Activated T-helper 1 cell treated with anti-CD3 and anti-CD28 coated beads, Interleukin-12 subunit alpha, Interleukin-12 subunit beta, Interleukin-2, Interleukin-4 antibody, amounts not matched to agents 30 ng/mL and 10 ng/mL and 1 ng/mL, durations not matched to agents 14 hours and 24 hours and 36 hours (primary cell): ENCODE measurements at regions not wholly inside any gene's neighbourhood (a gene's known extent, or its start where the extent isn't known, plus 50 kb on each side); places are given as distances from the start of the nearest gene placed in this dataset.

Experiments
- DNase-seq: peaks from one replicate; pipeline ENCODE4 v3.0.0; 2021; ENCODE audit warnings: low spot score
- H3K27ac Mint-ChIP-seq: one replicate; pipeline ENCODE4 v1.8.0; 2021; ENCODE audit warnings: mild to moderate bottlenecking, mixed read lengths
- H3K27me3 Mint-ChIP-seq: one replicate; pipeline ENCODE4 v1.8.0; 2022; ENCODE audit warnings: mild to moderate bottlenecking, moderate library complexity, mixed read lengths; ENCODE audit not compliant: insufficient read depth
- H3K36me3 Mint-ChIP-seq: one replicate; pipeline ENCODE4 v1.8.0; 2021; ENCODE audit warnings: low read depth, mixed read lengths
- H3K4me1 Mint-ChIP-seq: one replicate; pipeline ENCODE4 v1.8.0; 2021; ENCODE audit warnings: low read depth, mixed read lengths
- H3K4me3 Mint-ChIP-seq: one replicate; pipeline ENCODE4 v1.8.0; 2021; ENCODE audit warnings: mild to moderate bottlenecking, moderate library complexity, mixed read lengths
- H3K9me3 Mint-ChIP-seq: one replicate; pipeline ENCODE4 v1.8.0; 2021; ENCODE audit warnings: mixed read lengths
- intact Hi-C: fragments of 100-400 bp; cut with micrococcal nuclease; formaldehyde crosslinking; loops from one replicate; pipeline ENCODE4 v1.15.1; 2024

DNA sequence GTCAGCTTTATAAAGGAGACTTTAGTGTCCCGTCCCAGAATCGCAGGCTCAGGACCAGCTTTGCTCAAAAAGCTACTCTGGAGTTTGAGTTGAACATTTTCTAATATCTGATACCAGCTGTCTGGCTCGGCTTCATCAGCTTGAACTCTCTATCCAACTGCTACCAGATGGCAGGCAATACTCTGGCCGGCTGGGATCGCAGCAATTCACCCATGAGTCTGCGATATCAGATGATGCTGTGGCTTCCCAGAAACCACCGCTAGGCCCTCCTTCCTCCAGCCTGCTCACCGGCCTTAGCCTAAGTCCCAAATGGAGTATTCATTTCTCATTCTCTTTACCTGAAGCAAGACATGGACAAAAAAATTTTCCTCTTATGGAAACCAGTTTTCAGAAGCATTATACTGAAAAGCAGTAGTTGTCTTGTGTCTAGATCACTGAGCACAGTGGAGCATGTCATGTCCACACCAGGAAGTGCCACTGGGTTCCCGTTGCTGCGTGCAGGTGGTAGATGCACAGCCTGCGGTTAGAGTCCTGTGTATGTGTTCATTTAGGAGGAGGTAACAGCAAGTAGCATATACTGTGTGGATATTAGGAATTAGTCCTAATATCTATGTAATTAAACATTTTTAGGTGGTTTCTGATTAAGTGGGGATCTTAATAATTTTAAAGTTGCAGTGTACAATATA is 162.0 kb upstream of the SOX11 start:
- no peaks in the 10 kb centered on the region for H3K36me3 Mint-ChIP-seq
- no peaks in the 10 kb centered on the region for H3K27me3 Mint-ChIP-seq
- H3K4me3 Mint-ChIP-seq = no peak overlapping the region

GRCh38 chr2:5535301-5535700 is 156.9 kb upstream of the SOX11 start:
- intact Hi-C loops = no loop called here
- DNase-seq = no peak
- Mint-ChIP-seq H3K4me3 (no peak overlapping the region), H3K27me3 (no peaks in the 10 kb centered on the region), H3K4me1 (no peaks in the 10 kb centered on the region), H3K9me3 (no peaks in the 10 kb centered on the region), H3K27ac (no peak overlapping the region), H3K36me3 (no peaks in the 10 kb centered on the region)

More for the DNA sequence above, 162.0 kb upstream of the SOX11 start:
- H3K9me3 Mint-ChIP-seq = peaks cover 4% of the 10 kb centered on the region
- no peak for DNase-seq
- intact Hi-C loops = no loop called here
- no peaks in the 10 kb centered on the region for H3K4me1 Mint-ChIP-seq
- no peak overlapping the region for H3K27ac Mint-ChIP-seq

GRCh38 chr2:5537180-5537688 is 154.9 kb upstream of the SOX11 start:
- H3K36me3 Mint-ChIP-seq = no peaks in the 10 kb centered on the region
- H3K4me1 Mint-ChIP-seq = no peaks in the 10 kb centered on the region
- H3K9me3 Mint-ChIP-seq = no peaks in the 10 kb centered on the region
- H3K4me3 Mint-ChIP-seq = no peak overlapping the region
- H3K27ac Mint-ChIP-seq = no peak overlapping the region
- DNase-seq = no peak
- intact Hi-C loops = no loop called here
- no peaks in the 10 kb centered on the region for H3K27me3 Mint-ChIP-seq

GRCh38 chr2:5538313-5538712 is 153.9 kb upstream of the SOX11 start:
- no peaks in the 10 kb centered on the region for H3K36me3 Mint-ChIP-seq

GRCh38 chr2:5538772-5539171 is 153.4 kb upstream of the SOX11 start:
- Mint-ChIP-seq H3K4me1 (no peaks in the 10 kb centered on the region), H3K4me3 (no peak overlapping the region)
- intact Hi-C loops = no loop called here

More at GRCh38 chr2:5538313-5538712, 153.9 kb upstream of the SOX11 start:
- H3K27ac Mint-ChIP-seq = no peak overlapping the region
- H3K9me3 Mint-ChIP-seq = peaks cover 6% of the 10 kb centered on the region
- no peaks in the 10 kb centered on the region for H3K27me3 Mint-ChIP-seq
- no peak overlapping the region for H3K4me3 Mint-ChIP-seq
- no peaks in the 10 kb centered on the region for H3K4me1 Mint-ChIP-seq
- intact Hi-C loops = no loop called here
- DNase-seq = no peak

DNA sequence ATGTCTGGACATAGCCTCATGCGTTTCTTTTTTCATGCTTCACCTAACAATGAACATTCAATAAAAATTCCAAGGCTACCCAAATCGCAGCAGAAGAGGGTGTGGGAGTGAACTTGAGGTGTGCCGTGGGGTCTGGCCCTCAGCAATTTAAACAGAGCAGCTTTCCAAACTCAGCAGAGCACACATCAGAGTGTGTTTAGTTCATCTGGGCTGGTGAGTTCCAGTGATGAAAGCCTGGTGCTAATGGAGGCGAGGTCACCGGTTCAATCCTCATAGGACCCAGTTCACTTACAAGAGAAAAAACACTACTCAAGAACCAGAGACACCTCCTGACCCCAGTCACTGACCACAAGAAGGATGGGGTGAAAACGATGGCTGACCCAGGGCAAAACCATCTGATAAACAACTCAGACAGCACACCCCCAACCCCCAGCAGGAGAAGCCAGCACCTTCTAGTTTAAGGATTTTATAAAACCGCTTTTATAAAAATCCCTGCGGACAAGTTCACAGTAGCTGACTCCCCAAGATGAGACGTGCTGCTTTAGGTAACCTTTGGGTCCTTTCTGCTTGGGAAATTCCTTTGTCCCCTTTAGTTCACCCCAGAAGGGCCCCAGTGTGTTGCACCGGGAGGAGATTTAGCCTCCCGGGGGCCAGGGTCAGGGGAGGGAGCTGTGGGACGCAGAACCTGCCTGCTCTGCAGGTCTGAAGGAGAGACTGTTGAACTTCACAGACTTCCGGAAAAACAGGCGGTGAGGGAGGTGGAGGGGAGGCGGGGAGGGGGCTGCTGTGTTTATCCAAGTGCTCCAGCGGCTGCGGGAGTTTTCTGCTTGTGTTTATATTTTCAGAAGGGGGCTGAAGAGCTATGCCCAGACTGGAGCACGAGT is 152.7 kb upstream of the SOX11 start:
- DNase-seq = no peak
- Mint-ChIP-seq H3K36me3 (no peaks in the 10 kb centered on the region), H3K27ac (no peak overlapping the region), H3K9me3 (peaks cover 13% of the 10 kb centered on the region), H3K4me3 (no peak overlapping the region), H3K4me1 (no peaks in the 10 kb centered on the region), H3K27me3 (no peaks in the 10 kb centered on the region)
- intact Hi-C loops = no loop called here

More at GRCh38 chr2:5538772-5539171, 153.4 kb upstream of the SOX11 start:
- no peaks in the 10 kb centered on the region for H3K27me3 Mint-ChIP-seq
- no peak for DNase-seq
- no peak overlapping the region for H3K27ac Mint-ChIP-seq
- H3K36me3 Mint-ChIP-seq = no peaks in the 10 kb centered on the region
- H3K9me3 Mint-ChIP-seq = peaks cover 10% of the 10 kb centered on the region

GRCh38 chr2:5540856-5541255 is 151.3 kb upstream of the SOX11 start:
- Mint-ChIP-seq H3K4me3 (no peak overlapping the region), H3K27ac (no peak overlapping the region), H3K9me3 (peaks cover 20% of the 10 kb centered on the region), H3K4me1 (no peaks in the 10 kb centered on the region), H3K36me3 (no peaks in the 10 kb centered on the region), H3K27me3 (no peaks in the 10 kb centered on the region)
- intact Hi-C loops = no loop called here
- DNase-seq = no peak

DNA sequence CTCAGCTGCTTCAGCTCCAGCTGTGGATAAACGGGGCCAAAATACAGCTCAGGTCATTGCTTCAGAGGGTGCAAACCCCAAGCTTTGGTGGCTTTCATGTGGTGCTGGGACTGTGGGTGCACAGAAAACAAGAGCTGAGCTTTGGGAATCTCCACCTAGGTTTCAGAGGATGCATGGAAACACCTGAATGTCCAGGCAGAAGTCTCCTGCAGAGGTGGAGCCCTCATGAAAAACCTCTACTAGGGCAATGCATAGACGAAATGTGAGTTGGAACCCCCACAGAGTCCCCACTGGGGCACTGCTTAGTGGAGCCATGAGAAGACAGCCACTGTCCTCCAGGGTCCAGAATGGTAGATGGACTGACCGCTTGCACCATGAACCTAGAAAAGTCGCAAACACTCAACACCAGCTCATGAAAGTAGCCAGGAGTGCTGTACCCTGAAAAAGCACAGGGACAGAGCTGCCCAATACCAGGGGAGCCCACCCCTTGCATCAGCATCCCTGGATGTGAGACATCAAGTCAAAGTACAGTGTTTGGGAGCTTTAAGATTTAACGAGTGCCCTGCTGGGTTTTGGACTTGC is 147.9 kb upstream of the SOX11 start:
- intact Hi-C loops = no loop called here
- H3K4me3 Mint-ChIP-seq = no peak overlapping the region

GRCh38 chr2:5546181-5546580 is 146.0 kb upstream of the SOX11 start:
- H3K27ac Mint-ChIP-seq = no peak overlapping the region
- no peaks in the 10 kb centered on the region for H3K36me3 Mint-ChIP-seq
- no peaks in the 10 kb centered on the region for H3K27me3 Mint-ChIP-seq
- DNase-seq = no peak
- intact Hi-C loops = no loop called here
- H3K4me1 Mint-ChIP-seq = no peaks in the 10 kb centered on the region
- peaks cover 20% of the 10 kb centered on the region for H3K9me3 Mint-ChIP-seq
- H3K4me3 Mint-ChIP-seq = no peak overlapping the region

More for the DNA sequence above, 147.9 kb upstream of the SOX11 start:
- Mint-ChIP-seq H3K27ac (no peak overlapping the region), H3K27me3 (no peaks in the 10 kb centered on the region), H3K36me3 (no peaks in the 10 kb centered on the region), H3K9me3 (peaks cover 20% of the 10 kb centered on the region), H3K4me1 (no peaks in the 10 kb centered on the region)
- no peak for DNase-seq

DNA sequence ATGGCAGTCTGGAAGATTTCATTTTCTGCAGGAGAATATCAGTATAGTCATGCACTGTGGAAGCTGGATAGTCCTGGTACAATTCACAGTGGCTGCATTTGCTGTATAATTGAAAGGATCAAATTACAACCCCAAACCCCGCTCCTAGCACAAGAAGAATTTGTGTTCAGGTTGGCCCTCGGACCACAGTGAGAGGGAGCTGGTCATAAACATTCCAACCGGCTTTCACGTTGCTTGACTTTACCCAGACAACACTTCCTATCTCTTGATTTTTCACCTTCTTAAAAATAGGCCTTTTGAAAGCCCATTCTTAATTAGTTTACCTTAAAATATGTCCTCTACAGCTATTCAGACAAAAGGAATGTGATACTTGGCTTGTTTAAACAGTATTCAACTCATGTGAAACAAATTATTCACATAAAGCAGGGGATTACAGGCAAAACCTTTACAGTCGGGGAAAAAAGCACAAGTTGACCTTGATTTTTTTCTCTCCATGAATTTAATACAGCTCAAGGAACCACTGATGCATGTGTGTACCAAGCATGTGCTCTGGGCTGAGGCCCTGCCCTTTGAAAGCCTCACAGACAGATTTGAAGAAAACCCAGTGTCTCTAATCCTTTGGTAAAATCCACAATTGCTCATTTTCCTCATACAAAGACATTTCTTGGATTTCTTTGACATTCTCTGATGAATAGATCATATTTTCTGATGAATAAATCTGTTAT is 143.0 kb upstream of the SOX11 start:
- no peaks in the 10 kb centered on the region for H3K27me3 Mint-ChIP-seq

DNA sequence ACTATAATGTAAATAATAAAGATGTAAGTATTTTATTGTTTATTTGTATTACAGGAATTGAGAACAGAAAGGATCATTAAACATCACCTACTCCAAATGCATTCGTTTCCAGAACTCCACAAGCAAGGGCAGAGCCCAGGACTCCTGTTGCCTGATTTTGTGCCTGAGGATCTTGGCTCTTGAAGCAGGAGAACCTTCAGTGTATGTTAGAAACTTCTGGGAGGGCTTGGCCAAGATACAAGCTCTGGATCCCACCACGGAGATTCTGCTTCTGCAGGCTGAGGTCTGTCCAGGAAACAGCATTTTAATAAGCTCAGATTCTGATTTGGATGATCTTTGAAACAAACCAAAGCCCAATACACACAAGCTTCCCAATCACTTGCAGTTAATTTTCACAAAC is 142.4 kb upstream of the SOX11 start:
- no peaks in the 10 kb centered on the region for H3K4me1 Mint-ChIP-seq
- H3K27ac Mint-ChIP-seq = no peak overlapping the region
- no peaks in the 10 kb centered on the region for H3K36me3 Mint-ChIP-seq
- peaks cover 16% of the 10 kb centered on the region for H3K9me3 Mint-ChIP-seq
- H3K27me3 Mint-ChIP-seq = no peaks in the 10 kb centered on the region
- no peak overlapping the region for H3K4me3 Mint-ChIP-seq
- no peak for DNase-seq
- intact Hi-C loops = no loop called here

More for the DNA sequence above, 143.0 kb upstream of the SOX11 start:
- no peak overlapping the region for H3K4me3 Mint-ChIP-seq
- no peaks in the 10 kb centered on the region for H3K4me1 Mint-ChIP-seq
- DNase-seq = no peak
- no peak overlapping the region for H3K27ac Mint-ChIP-seq
- intact Hi-C loops = no loop called here
- peaks cover 19% of the 10 kb centered on the region for H3K9me3 Mint-ChIP-seq
- no peaks in the 10 kb centered on the region for H3K36me3 Mint-ChIP-seq

GRCh38 chr2:5555636-5556035 is 136.5 kb upstream of the SOX11 start:
- H3K4me3 Mint-ChIP-seq = no peak overlapping the region
- intact Hi-C loops = no loop called here
- no peak for DNase-seq
- H3K27ac Mint-ChIP-seq = no peak overlapping the region
- H3K36me3 Mint-ChIP-seq = no peaks in the 10 kb centered on the region
- no peaks in the 10 kb centered on the region for H3K27me3 Mint-ChIP-seq
- H3K4me1 Mint-ChIP-seq = no peaks in the 10 kb centered on the region
- peaks cover 12% of the 10 kb centered on the region for H3K9me3 Mint-ChIP-seq
